OCI-LY3 (cell line): ENCODE measurements at regions not wholly inside any gene's neighbourhood (a gene's known extent, or its start where the extent isn't known, plus 50 kb on each side); places are given as distances from the start of the nearest gene placed in this dataset.
A peak's percentile ranks its signal among the peaks of the same experiment; 100 is the strongest.

Experiments
- H2AFZ ChIP-seq: fragments of 200-600, 300-600 bp; shearing (Covaris generic); 2 replicates; pipeline ENCODE4 v1.6.0; 2014; ENCODE audit warnings: antibody characterized with exemption, low read depth, low read length
- H3K27ac ChIP-seq: fragments of 200-600, 300-600 bp; sonication (generic); 2 replicates; pipeline ENCODE4 v1.5.1; 2014; ENCODE audit warnings: mild to moderate bottlenecking, low read length, moderate library complexity, mixed read lengths
- H3K27me3 ChIP-seq: fragments of 200-600, 300-600 bp; sonication (generic); 2 replicates; pipeline ENCODE4 v1.6.1; 2014; ENCODE audit warnings: low read depth, low read length, mixed read lengths
- H3K36me3 ChIP-seq: fragments of 200-600, 300-600 bp; sonication (generic); replicated peaks from 2 replicates; pipeline ENCODE3; 2014; ENCODE audit warnings: low read depth, low read length, mixed read lengths
- H3K4me1 ChIP-seq: fragments of 300-600, 200-600 bp; sonication (generic); 2 replicates; pipeline ENCODE4 v1.6.1; 2014; ENCODE audit warnings: low read length, mixed read lengths
- H3K4me2 ChIP-seq: fragments of 200-600, 300-600 bp; sonication (generic); 2 replicates; pipeline ENCODE4 v1.6.1; 2014; ENCODE audit warnings: low read length, mixed read lengths
- H3K4me3 ChIP-seq: fragments of 300-600, 200-600 bp; sonication (generic); 2 replicates; pipeline ENCODE4 v1.5.1; 2014; ENCODE audit warnings: antibody characterized with exemption, mild to moderate bottlenecking, low read length, moderate library complexity
- H3K79me2 ChIP-seq: fragments of 300-600, 200-600 bp; shearing (Covaris generic); 2 replicates; pipeline ENCODE4 v1.6.1; 2014; ENCODE audit warnings: mild to moderate bottlenecking, low read length, mixed read lengths
- H3K9ac ChIP-seq: fragments of 300-600, 200-600 bp; shearing (Covaris generic); 2 replicates; pipeline ENCODE4 v1.6.0; 2014; ENCODE audit warnings: mild to moderate bottlenecking, low read length, moderate library complexity
- H3K9me3 ChIP-seq: fragments of 200-600, 300-600 bp; shearing (Covaris generic); 2 replicates; pipeline ENCODE4 v1.6.1; 2014; ENCODE audit warnings: low read length, mixed read lengths; ENCODE audit not compliant: insufficient read depth
- H4K20me1 ChIP-seq: fragments of 200-600, 300-600 bp; sonication (generic); 2 replicates; pipeline ENCODE4 v1.6.1; 2016; ENCODE audit warnings: low read length, mixed read lengths; ENCODE audit not compliant: insufficient read depth
- CTCF ChIP-seq: fragments of 200-600, 300-600 bp; sonication (generic); IDR thresholded peaks from 2 replicates; pipeline ENCODE4 v1.5.1; 2014; ENCODE audit warnings: antibody characterized with exemption, low read length, low read depth
- EZH2phosphoT487 ChIP-seq: fragments of 200-600 bp; shearing (Covaris generic); IDR thresholded peaks from 2 replicates; pipeline ENCODE4 v1.6.1; 2018; ENCODE audit warnings: antibody characterized with exemption, mixed run types, low read depth

GRCh38 chr18:55713707-55714106 lies 125.7 kb upstream of the TCF4 start:
- Histone ChIP-seq H2AFZ (no peak overlapping the region), H3K27me3 (no peaks in the 10 kb centered on the region), H3K79me2 (no peaks in the 10 kb centered on the region), H3K4me1 (no peaks in the 10 kb centered on the region), H3K9ac (no peak overlapping the region), H3K4me3 (no peak overlapping the region), H3K36me3 (peaks cover 25% of the 10 kb centered on the region), H3K27ac (no peak overlapping the region), H4K20me1 (no peaks in the 10 kb centered on the region), H3K9me3 (peaks cover 28% of the 10 kb centered on the region), H3K4me2 (no peak overlapping the region)
- TF ChIP-seq EZH2phosphoT487 (no peak), CTCF (no peak)

- Histone ChIP-seq H3K36me3 (peaks cover 14% of the 10 kb centered on the region), H3K9ac (no peak overlapping the region), H3K27me3 (no peaks in the 10 kb centered on the region), H2AFZ (no peak overlapping the region), H3K27ac (no peak overlapping the region), H3K79me2 (no peaks in the 10 kb centered on the region), H3K9me3 (peaks cover 20% of the 10 kb centered on the region), H4K20me1 (no peaks in the 10 kb centered on the region), H3K4me2 (no peak overlapping the region), H3K4me1 (peaks cover 8% of the 10 kb centered on the region), H3K4me3 (no peak overlapping the region)
- TF ChIP-seq CTCF (no peak), EZH2phosphoT487 (no peak)
Observed at GRCh38 chr18:55706898-55707297, 118.9 kb upstream of the TCF4 start.

- Histone ChIP-seq H3K4me3 (no peak overlapping the region), H3K9ac (no peak overlapping the region), H3K36me3 (peaks cover 5% of the 10 kb centered on the region), H3K79me2 (no peaks in the 10 kb centered on the region), H3K4me1 (no peaks in the 10 kb centered on the region), H3K9me3 (peaks cover 8% of the 10 kb centered on the region; the same call in 1 of the 2 replicates), H4K20me1 (no peaks in the 10 kb centered on the region), H2AFZ (0 out of 2 replicates have a peak overlapping the region, but pooled peaks have one; percentile 0), H3K4me2 (no peak overlapping the region), H3K27ac (no peak overlapping the region), H3K27me3 (no peaks in the 10 kb centered on the region)
- TF ChIP-seq CTCF (no peak), EZH2phosphoT487 (no peak)
Observed at GRCh38 chr18:55699233-55699765, 111.3 kb upstream of the TCF4 start.

- no peaks in the 10 kb centered on the region for H3K4me1 ChIP-seq
- H3K27ac ChIP-seq = no peak overlapping the region
- H3K9ac ChIP-seq = no peak overlapping the region
- no peak overlapping the region for H2AFZ ChIP-seq
- no peaks in the 10 kb centered on the region for H3K27me3 ChIP-seq
- H4K20me1 ChIP-seq = no peaks in the 10 kb centered on the region
- TF ChIP-seq CTCF (no peak), EZH2phosphoT487 (no peak)
- H3K4me2 ChIP-seq = no peak overlapping the region
- no peaks in the 10 kb centered on the region for H3K36me3 ChIP-seq
- H3K4me3 ChIP-seq = no peak overlapping the region
- no peaks in the 10 kb centered on the region for H3K79me2 ChIP-seq
- peaks cover 1% of the 10 kb centered on the region; the same call in 1 of the 2 replicates for H3K9me3 ChIP-seq
Observed at GRCh38 chr18:55696811-55697210, 108.8 kb upstream of the TCF4 start.
